OCI-LY1 (cell line): ENCODE measurements at regions not wholly inside any gene's neighbourhood (a gene's known extent, or its start where the extent isn't known, plus 50 kb on each side); places are given as distances from the start of the nearest gene placed in this dataset.

Source experiments
- H2AFZ ChIP-seq: fragments of 200-600 bp; sonication (generic), shearing (Covaris generic); 2 replicates; pipeline ENCODE4 v1.6.0; 2014; ENCODE audit warnings: antibody characterized with exemption, mild to moderate bottlenecking, low read length
- H3F3A ChIP-seq: fragments of 200-600 bp; sonication (generic), shearing (Covaris generic); 2 replicates; pipeline ENCODE4 v1.6.0; 2014; ENCODE audit warnings: mild to moderate bottlenecking, antibody characterized with exemption, low read length, moderate library complexity; ENCODE audit not compliant: insufficient read depth
- H3K27ac ChIP-seq: fragments of 200-600 bp; sonication (generic); 2 replicates; pipeline ENCODE4 v1.5.1; 2014; ENCODE audit warnings: low read length, mixed run types, mild to moderate bottlenecking, low read depth; ENCODE audit not compliant: poor library complexity, severe bottlenecking
- H3K27me3 ChIP-seq: fragments of 200-600 bp; sonication (generic); 2 replicates; pipeline ENCODE4 v1.6.0; 2014; ENCODE audit warnings: antibody characterized with exemption, mild to moderate bottlenecking, low read length, moderate library complexity; ENCODE audit not compliant: insufficient read depth
- H3K36me3 ChIP-seq: fragments of 200-600 bp; sonication (generic); 2 replicates; pipeline ENCODE4 v1.6.1; 2014; ENCODE audit warnings: mild to moderate bottlenecking, antibody characterized with exemption, low read length, moderate library complexity, mixed read lengths; ENCODE audit not compliant: insufficient read depth
- H3K4me1 ChIP-seq: fragments of 200-600 bp; sonication (generic); 2 replicates; pipeline ENCODE4 v1.5.1; 2014; ENCODE audit warnings: mild to moderate bottlenecking, low read length, moderate library complexity; ENCODE audit not compliant: insufficient read depth, severe bottlenecking
- H3K4me2 ChIP-seq: fragments of 200-600 bp; sonication (generic), shearing (Covaris generic); 2 replicates; pipeline ENCODE4 v1.6.1; 2014; ENCODE audit warnings: low read length
- H3K4me3 ChIP-seq: fragments of 200-600 bp; sonication (generic); 2 replicates; pipeline ENCODE4 v1.5.1; 2014; ENCODE audit warnings: low read length, low read depth, mild to moderate bottlenecking, mixed read lengths; ENCODE audit not compliant: poor library complexity, severe bottlenecking
- H3K79me2 ChIP-seq: fragments of 200-600 bp; shearing (Covaris generic); 2 replicates; pipeline ENCODE4 v1.6.1; 2016; ENCODE audit warnings: mixed run types, low read length, mixed read lengths; ENCODE audit not compliant: insufficient read depth
- H3K9ac ChIP-seq: fragments of 200-600 bp; sonication (generic), shearing (Covaris generic); 2 replicates; pipeline ENCODE4 v1.6.1; 2014; ENCODE audit warnings: mild to moderate bottlenecking, low read length, mixed read lengths
- H3K9me2 ChIP-seq: fragments of 200-600 bp; sonication (generic), shearing (Covaris generic); 2 replicates; pipeline ENCODE4 v1.6.1; 2014; ENCODE audit warnings: low read depth, mild to moderate bottlenecking, low read length, mixed read lengths
- H3K9me3 ChIP-seq: fragments of 200-600 bp; shearing (Covaris generic); 2 replicates; pipeline ENCODE4 v1.6.1; 2014; ENCODE audit warnings: low read length, mixed read lengths
- H4K20me1 ChIP-seq: fragments of 200-600 bp; sonication (generic), shearing (Covaris generic); 2 replicates; pipeline ENCODE4 v1.6.0; 2016; ENCODE audit warnings: mild to moderate bottlenecking, low read length; ENCODE audit not compliant: insufficient read depth
- CTCF ChIP-seq: fragments of 200-600 bp; sonication (generic), shearing (Covaris generic); IDR thresholded peaks from 2 replicates; pipeline ENCODE4 v1.5.1; 2017; ENCODE audit warnings: mild to moderate bottlenecking, antibody characterized with exemption, low read length, moderate library complexity, mixed read lengths
- EZH2 ChIP-seq: fragments of 200-600 bp; sonication (generic), shearing (Covaris generic); IDR thresholded peaks from 2 replicates; pipeline ENCODE4 v1.8.0; 2017; ENCODE audit warnings: borderline replicate concordance, mixed run types, mild to moderate bottlenecking, antibody characterized with exemption, low read length, moderate library complexity, mixed read lengths

- no peaks in the 10 kb centered on the region for H4K20me1 ChIP-seq
- no peaks in the 10 kb centered on the region for H3K9me2 ChIP-seq
- no peak overlapping the region for H2AFZ ChIP-seq
- H3K9me3 ChIP-seq = no peaks in the 10 kb centered on the region
- H3K27ac ChIP-seq = no peak overlapping the region
- no peak overlapping the region for H3K4me2 ChIP-seq
- no peaks in the 10 kb centered on the region for H3K4me1 ChIP-seq
- no peaks in the 10 kb centered on the region for H3K36me3 ChIP-seq
- no peaks in the 10 kb centered on the region for H3F3A ChIP-seq
- H3K9ac ChIP-seq = no peak overlapping the region
- no peak for TF ChIP-seq CTCF
- TF ChIP-seq EZH2 = no peak
- H3K79me2 ChIP-seq = no peaks in the 10 kb centered on the region
- H3K27me3 ChIP-seq = no peaks in the 10 kb centered on the region
- no peak overlapping the region for H3K4me3 ChIP-seq
Measured at GRCh38 chr1:218634212-218634611, 289.1 kb downstream of the TGFB2 start.

GRCh38 chr1:218636548-218636947 lies 291.4 kb downstream of the TGFB2 start:
- no peak overlapping the region for H3K27ac ChIP-seq
- H4K20me1 ChIP-seq = no peaks in the 10 kb centered on the region
- H3K9me3 ChIP-seq = no peaks in the 10 kb centered on the region
- no peaks in the 10 kb centered on the region for H3K4me1 ChIP-seq
- no peaks in the 10 kb centered on the region for H3K9me2 ChIP-seq
- no peaks in the 10 kb centered on the region for H3K27me3 ChIP-seq
- TF ChIP-seq EZH2 (no peak), CTCF (no peak)
- no peak overlapping the region for H2AFZ ChIP-seq
- H3F3A ChIP-seq = no peaks in the 10 kb centered on the region
- H3K9ac ChIP-seq = no peak overlapping the region
- H3K4me3 ChIP-seq = no peak overlapping the region
- H3K79me2 ChIP-seq = no peaks in the 10 kb centered on the region
- no peaks in the 10 kb centered on the region for H3K36me3 ChIP-seq
- H3K4me2 ChIP-seq = no peak overlapping the region

- Histone ChIP-seq H3K9me3 (no peaks in the 10 kb centered on the region), H2AFZ (no peak overlapping the region), H3K27me3 (no peaks in the 10 kb centered on the region), H3K27ac (no peak overlapping the region), H3K36me3 (no peaks in the 10 kb centered on the region), H3K79me2 (no peaks in the 10 kb centered on the region), H3F3A (no peaks in the 10 kb centered on the region), H3K9ac (no peak overlapping the region), H3K4me1 (no peaks in the 10 kb centered on the region), H4K20me1 (no peaks in the 10 kb centered on the region), H3K4me2 (no peak overlapping the region), H3K9me2 (no peaks in the 10 kb centered on the region), H3K4me3 (no peak overlapping the region)
- TF ChIP-seq EZH2 (no peak), CTCF (no peak)
Measured at GRCh38 chr1:218640173-218640572, 295.0 kb downstream of the TGFB2 start.
